SK-N-SH (cell line): ENCODE measurements at regions not wholly inside any gene's neighbourhood (a gene's known extent, or its start where the extent isn't known, plus 50 kb on each side); places are given as distances from the start of the nearest gene placed in this dataset.

Experiments
- CTCF ChIA-PET: fragments of 300-600, 350-600 bp; formaldehyde crosslinking; extraction: SDS; loops from one replicate; lab custom pipeline; 2021; lab: Yijun Ruan, JAX
- POLR2A ChIA-PET: fragments of 350-600 bp; sonication (Branson Sonifier 250); formaldehyde crosslinking; extraction: SDS; loops from one replicate; lab custom pipeline; 2020; ENCODE audit warnings: antibody characterized with exemption, inconsistent platforms; lab: Yijun Ruan, JAX
- DNase-seq: peaks from one replicate; pipeline ENCODE4 v3.0.0; 2012
- H2AFZ ChIP-seq: fragments of 200-600 bp; sonication (generic); 2 replicates; pipeline ENCODE4 v1.8.1; 2016; ENCODE audit warnings: antibody characterized with exemption, mild to moderate bottlenecking, low read depth
- H3F3A ChIP-seq: fragments of 200-600 bp; sonication (generic); replicated peaks from 2 replicates; pipeline ENCODE3; 2016; ENCODE audit warnings: antibody characterized with exemption, mild to moderate bottlenecking; ENCODE audit not compliant: insufficient read depth
- H3K27ac ChIP-seq, 2 experiments: fragments of 200-500 bp in 1 of 2; fragments of 200-600 bp in 1 of 2; sonication (Bioruptor generic) in 1 of 2; sonication (generic), shearing (Covaris generic) in 1 of 2; 2 replicates each; pipeline versions ENCODE4 v1.5.1 to v1.6.1; 2014 to 2016; ENCODE audit warnings: low read depth in 2 of 2, inconsistent platforms in 1 of 2, low read length in 1 of 2, mild to moderate bottlenecking in 1 of 2, mixed read lengths in 1 of 2
- H3K27me3 ChIP-seq: fragments of 200-600 bp; sonication (generic), shearing (Covaris generic); 2 replicates; pipeline ENCODE4 v1.6.1; 2016; ENCODE audit warnings: mixed run types; ENCODE audit not compliant: insufficient read depth
- H3K36me3 ChIP-seq, 2 experiments: fragments of 200-500 bp in 1 of 2; fragments of 200-600 bp in 1 of 2; sonication (Bioruptor generic) in 1 of 2; sonication (generic) in 1 of 2; replicated peaks in 1 of 2; 2 replicates each; pipeline versions ENCODE3 to v1.5.1; 2014 to 2016; ENCODE audit warnings: low read length in 1 of 2, mild to moderate bottlenecking in 1 of 2; ENCODE audit not compliant: insufficient read depth in 2 of 2, control insufficient read depth in 1 of 2
- H3K4me1 ChIP-seq, 2 experiments: fragments of 200-500 bp in 1 of 2; fragments of 200-600 bp in 1 of 2; sonication (Bioruptor generic) in 1 of 2; sonication (generic), shearing (Covaris generic) in 1 of 2; 2 replicates each; pipeline versions ENCODE4 v1.5.1 to v1.6.1; 2014 to 2016; ENCODE audit warnings: low read depth in 1 of 2, low read length in 1 of 2, mixed run types in 1 of 2; ENCODE audit not compliant: insufficient read depth in 2 of 2, control insufficient read depth in 1 of 2
- H3K4me2 ChIP-seq: fragments of 200-600 bp; sonication (generic), shearing (Covaris generic); 2 replicates; pipeline ENCODE4 v1.6.1; 2017; ENCODE audit warnings: mixed run types
- H3K4me3 ChIP-seq, 2 experiments: fragments of 200-500 bp in 1 of 2; fragments of 200-600 bp in 1 of 2; sonication (Bioruptor generic) in 1 of 2; sonication (generic), shearing (Covaris generic) in 1 of 2; 2 replicates each; pipeline versions ENCODE4 v1.5.1 to v1.8.1; 2014 to 2016; ENCODE audit warnings: low read depth in 2 of 2, inconsistent platforms in 1 of 2, low read length in 1 of 2, mild to moderate bottlenecking in 1 of 2, mixed read lengths in 1 of 2, moderate library complexity in 1 of 2
- H3K79me2 ChIP-seq: fragments of 200-600 bp; sonication (generic); 2 replicates; pipeline ENCODE4 v1.8.1; 2017; ENCODE audit warnings: mild to moderate bottlenecking; ENCODE audit not compliant: insufficient read depth
- H3K9ac ChIP-seq: fragments of 200-600 bp; sonication (generic); 2 replicates; pipeline ENCODE4 v1.6.1; 2017; ENCODE audit warnings: mixed run types
- H3K9me2 ChIP-seq: fragments of 200-600 bp; sonication (generic); 2 replicates; pipeline ENCODE4 v1.6.1; 2017; ENCODE audit warnings: mixed run types
- H3K9me3 ChIP-seq: fragments of 200-600 bp; sonication (generic); 2 replicates; pipeline ENCODE4 v1.6.1; 2017; ENCODE audit warnings: mixed run types, mild to moderate bottlenecking, moderate library complexity
- H4K20me1 ChIP-seq: fragments of 200-600 bp; sonication (generic); 2 replicates; pipeline ENCODE4 v1.6.1; 2017; ENCODE audit warnings: mild to moderate bottlenecking, mixed run types; ENCODE audit not compliant: insufficient read depth
- ELF1 ChIP-seq: IDR thresholded peaks from 2 replicates; pipeline ENCODE4 v1.4.0; 2012
- EP300 ChIP-seq, 2 experiments: IDR thresholded peaks; 2 replicates each; pipeline versions ENCODE4 v1.4.0 to v1.6.1; 2012; ENCODE audit warnings: borderline replicate concordance in 1 of 2, low read depth in 1 of 2, low read length in 1 of 2
- EZH2phosphoT487 ChIP-seq: fragments of 200-600 bp; sonication (generic); IDR thresholded peaks from 2 replicates; pipeline ENCODE4 v1.6.1; 2017; ENCODE audit warnings: low read depth, mixed run types, mild to moderate bottlenecking, antibody characterized with exemption, moderate library complexity, borderline replicate concordance
- FOXJ3 ChIP-seq: sonication (generic); formaldehyde crosslinking; IDR thresholded peaks from 2 replicates; pipeline ENCODE4 v1.5.1; 2020; ENCODE audit warnings: mild to moderate bottlenecking, missing genetic modification reagents
- IRF3 ChIP-seq: fragments of 150-350 bp; IDR thresholded peaks from 2 replicates; pipeline ENCODE4 v1.6.1; 2016; ENCODE audit warnings: mild to moderate bottlenecking, low read depth, low read length
- JUND ChIP-seq: IDR thresholded peaks from 2 replicates; pipeline ENCODE4 v1.4.0; 2012
- MAX ChIP-seq: IDR thresholded peaks from 2 replicates; pipeline ENCODE4 v1.4.0; 2012; ENCODE audit warnings: low read depth
- MXI1 ChIP-seq: IDR thresholded peaks from 2 replicates; pipeline ENCODE4 v1.6.1; 2012; ENCODE audit warnings: mild to moderate bottlenecking, low read depth, low read length, improper control_type of control experiment
- NFIC ChIP-seq: IDR thresholded peaks from 2 replicates; pipeline ENCODE4 v1.4.0; 2012; ENCODE audit warnings: borderline replicate concordance
- NRF1 ChIP-seq: IDR thresholded peaks from 2 replicates; pipeline ENCODE4 v1.6.1; 2012; ENCODE audit warnings: low read depth, mild to moderate bottlenecking, low read length
- PBX3 ChIP-seq: IDR thresholded peaks from 2 replicates; pipeline ENCODE4; 2012
- POLR2AphosphoS5 ChIP-seq: IDR thresholded peaks from 2 replicates; pipeline ENCODE4 v1.6.1; 2012; ENCODE audit warnings: low read depth, low read length
- RAD21 ChIP-seq: IDR thresholded peaks from 2 replicates; pipeline ENCODE4 v1.6.1; 2012; ENCODE audit warnings: mild to moderate bottlenecking, low read length
- RCOR1 ChIP-seq: fragments of 150-350 bp; IDR thresholded peaks from 2 replicates; pipeline ENCODE4 v1.6.1; 2017; ENCODE audit warnings: antibody characterized with exemption, low read length
- RFX5 ChIP-seq: IDR thresholded peaks from 2 replicates; pipeline ENCODE4 v1.6.1; 2012; ENCODE audit warnings: mild to moderate bottlenecking, improper control_type of control experiment, low read length
- SIN3A ChIP-seq: IDR thresholded peaks from 2 replicates; pipeline ENCODE4 v1.6.1; 2012; ENCODE audit warnings: low read depth, mild to moderate bottlenecking, low read length, moderate library complexity, borderline replicate concordance
- TEAD4 ChIP-seq: IDR thresholded peaks from 2 replicates; pipeline ENCODE4 v1.4.0; 2012; ENCODE audit warnings: mild to moderate bottlenecking, borderline replicate concordance; ENCODE audit not compliant: insufficient read depth
- USF2 ChIP-seq: fragments of 150-350 bp; IDR thresholded peaks from 2 replicates; pipeline ENCODE4 v1.6.1; 2017; ENCODE audit warnings: antibody characterized with exemption, low read length, low read depth, borderline replicate concordance
- YY1 ChIP-seq: IDR thresholded peaks from 2 replicates; pipeline ENCODE4 v1.4.0; 2012; ENCODE audit warnings: low read depth, mild to moderate bottlenecking
- WGBS: methylation state at CpG from one replicate; pipeline ENCODE4 v1.1.6; 2017; ENCODE audit warnings: low lambda C conversion rate; 5-methylcytosine and 5-hydroxymethylcytosine counted together

GRCh38 chr10:83959328-83959727 is 180.0 kb upstream of the GHITM start (continued):
- TF ChIP-seq IRF3 (no peak), TEAD4 (no peak)

- H3F3A ChIP-seq: no peaks in the 10 kb centered on the region
- POLR2A ChIA-PET: no interaction called here
- no peak overlapping the region for H3K27ac ChIP-seq
- H3K27me3 ChIP-seq: no peaks in the 10 kb centered on the region
- no peak for TF ChIP-seq NRF1
- TF ChIP-seq YY1: no peak
- no peak for TF ChIP-seq RFX5
- TF ChIP-seq EZH2phosphoT487: no peak
- no peak for TF ChIP-seq USF2
- TF ChIP-seq JUND: no peak
- TF ChIP-seq ELF1: no peak
- TF ChIP-seq EP300 (IDR thresholded peaks at IDR 0.05; ENCODE audit: borderline replicate concordance in 1 of 2, low read depth in 1 of 2, low read length in 1 of 2): no peak
- no peak for TF ChIP-seq RAD21
- TF ChIP-seq MXI1: no peak
- TF ChIP-seq NFIC: no peak
- TF ChIP-seq MAX: no peak
- no peak for TF ChIP-seq FOXJ3 (CRISPR knock-in tag)
- TF ChIP-seq SIN3A: no peak
- TF ChIP-seq TEAD4: no peak
- no peak for TF ChIP-seq RCOR1
- no peak for TF ChIP-seq PBX3
- no peak for TF ChIP-seq POLR2AphosphoS5
- no peaks in the 10 kb centered on the region for H3K79me2 ChIP-seq
- no peaks in the 10 kb centered on the region for H3K9me3 ChIP-seq
- no peaks in the 10 kb centered on the region for H3K36me3 ChIP-seq
- CTCF ChIA-PET: interaction anchor here (1.0 to 1.7 kb wide), 2 partner anchors 10 to 137 kb away, joined by 3 to 5 read pairs; no protein-coding TSS in a partner anchor
- H2AFZ ChIP-seq: no peak overlapping the region
- no peak overlapping the region for H3K4me2 ChIP-seq
- no peaks in the 10 kb centered on the region for H3K9me2 ChIP-seq
- H3K4me3 ChIP-seq: no peak overlapping the region
- no peaks in the 10 kb centered on the region for H4K20me1 ChIP-seq
- DNase-seq: no peak
- H3K9ac ChIP-seq: no peak overlapping the region
- 11% methylated on average over 1 of the region's 1 CpG for WGBS
- peaks cover 0 to 4% of the 10 kb centered on the region in 2 experiments; a peak in 1 of 4 replicates for H3K4me1 ChIP-seq
These were observed 179.2 kb upstream of the GHITM start for GRCh38 chr10:83960125-83960524.
